ENCODE measurements at regions not wholly inside any gene's neighbourhood (a gene's known extent, or its start where the extent isn't known, plus 50 kb on each side); places are given as distances from the start of the nearest gene placed in this dataset.
A peak's percentile ranks its signal among the peaks of the same experiment; 100 is the strongest.

GRCh38 chr10:4054656-4055435, 269.8 kb upstream of the KLF6 start:
- TF ChIP-seq CTCF (conservative IDR thresholded peaks at IDR 0.05; ENCODE audit: low read depth, low read length): no peak
- H3K4me3 ChIP-seq (ENCODE audit: low read depth, low read length): no peak overlapping the region
- DNase-seq (ENCODE audit: low read depth): no peak

- no peak overlapping the region for H3K4me3 ChIP-seq (ENCODE audit: low read depth, low read length)
- no peak for TF ChIP-seq CTCF (conservative IDR thresholded peaks at IDR 0.05; ENCODE audit: low read depth, low read length)
- no peak for DNase-seq (ENCODE audit: low read depth)
Observed at GRCh38 chr10:4053940-4054339, 268.9 kb upstream of the KLF6 start.

- no peak for DNase-seq (ENCODE audit: low read depth)
- no peak for TF ChIP-seq CTCF (conservative IDR thresholded peaks at IDR 0.05; ENCODE audit: low read depth, low read length)
- H3K4me3 ChIP-seq (ENCODE audit: low read depth, low read length): peak overlapping the region; percentile 47
Observed at GRCh38 chr10:4051641-4052151, 266.7 kb upstream of the KLF6 start.

- TF ChIP-seq CTCF (conservative IDR thresholded peaks at IDR 0.05; ENCODE audit: low read depth, low read length): no peak
- DNase-seq (ENCODE audit: low read depth): peak; percentile 84
- H3K4me3 ChIP-seq (ENCODE audit: low read depth, low read length): peak overlapping the region; percentile 47
Observed at GRCh38 chr10:4051011-4051640, 266.1 kb upstream of the KLF6 start.

- no peak overlapping the region for H3K4me3 ChIP-seq (ENCODE audit: low read depth, low read length)
- TF ChIP-seq CTCF (conservative IDR thresholded peaks at IDR 0.05; ENCODE audit: low read depth, low read length): no peak
- no peak for DNase-seq (ENCODE audit: low read depth)
Observed at GRCh38 chr10:4050061-4050460, 265.1 kb upstream of the KLF6 start.

- no peak for DNase-seq (ENCODE audit: low read depth)
- no peak overlapping the region for H3K4me3 ChIP-seq (ENCODE audit: low read depth, low read length)
- TF ChIP-seq CTCF (conservative IDR thresholded peaks at IDR 0.05; ENCODE audit: low read depth, low read length): no peak
Observed at GRCh38 chr10:4049348-4049747, 264.3 kb upstream of the KLF6 start.
